GM12864 (cell line): ENCODE measurements at regions not wholly inside any gene's neighbourhood (a gene's known extent, or its start where the extent isn't known, plus 50 kb on each side); places are given as distances from the start of the nearest gene placed in this dataset.

Experiments
- DNase-seq: peaks from one replicate; pipeline ENCODE4 v3.0.0-alpha.2; 2011; ENCODE audit warnings: low read depth
- H3K4me3 ChIP-seq: 2 replicates; pipeline ENCODE4 v1.5.1; 2011; ENCODE audit warnings: mild to moderate bottlenecking, low read depth, low read length, control low read depth
- CTCF ChIP-seq: IDR thresholded peaks from 2 replicates; pipeline ENCODE4 v1.5.1; 2011; ENCODE audit warnings: low read depth, mild to moderate bottlenecking, moderate library complexity, low read length, control low read depth, inconsistent platforms; ENCODE audit errors: missing control alignments

GRCh38 chr2:176653479-176654443, 384.5 kb downstream of the MTX2 start:
- DNase-seq, result peak; percentile 50
- TF ChIP-seq CTCF, result peak; percentile 85
- no peak overlapping the region for H3K4me3 ChIP-seq

- no peak for TF ChIP-seq CTCF
- no peak for DNase-seq
- no peak overlapping the region for H3K4me3 ChIP-seq
Measured at GRCh38 chr2:176656038-176656775, 387.0 kb downstream of the MTX2 start.

GRCh38 chr2:176656776-176657140, 387.5 kb downstream of the MTX2 start:
- no peak overlapping the region for H3K4me3 ChIP-seq
- TF ChIP-seq CTCF, result no peak
- DNase-seq, result no peak

GRCh38 chr2:176657393-176657792, 388.2 kb downstream of the MTX2 start:
- no peak for TF ChIP-seq CTCF
- H3K4me3 ChIP-seq, result no peak overlapping the region
- no peak for DNase-seq

GRCh38 chr2:176658708-176659107, 389.5 kb downstream of the MTX2 start:
- TF ChIP-seq CTCF, result no peak
- no peak for DNase-seq
- H3K4me3 ChIP-seq, result no peak overlapping the region

GRCh38 chr2:176662753-176663152, 393.5 kb downstream of the MTX2 start:
- H3K4me3 ChIP-seq, result no peak overlapping the region
- no peak for TF ChIP-seq CTCF
- DNase-seq, result no peak

- H3K4me3 ChIP-seq, result no peak overlapping the region
- no peak for DNase-seq
- TF ChIP-seq CTCF, result no peak
Measured at GRCh38 chr2:176664478-176664877, 395.2 kb downstream of the MTX2 start.
